OCI-LY1 (cell line): ENCODE measurements at regions not wholly inside any gene's neighbourhood (a gene's known extent, or its start where the extent isn't known, plus 50 kb on each side); places are given as distances from the start of the nearest gene placed in this dataset.

Source experiments
- H2AFZ ChIP-seq: fragments of 200-600 bp; sonication (generic), shearing (Covaris generic); 2 replicates; pipeline ENCODE4 v1.6.0; 2014; ENCODE audit warnings: antibody characterized with exemption, mild to moderate bottlenecking, low read length
- H3F3A ChIP-seq: fragments of 200-600 bp; sonication (generic), shearing (Covaris generic); 2 replicates; pipeline ENCODE4 v1.6.0; 2014; ENCODE audit warnings: mild to moderate bottlenecking, antibody characterized with exemption, low read length, moderate library complexity; ENCODE audit not compliant: insufficient read depth
- H3K27ac ChIP-seq: fragments of 200-600 bp; sonication (generic); 2 replicates; pipeline ENCODE4 v1.5.1; 2014; ENCODE audit warnings: low read length, mixed run types, mild to moderate bottlenecking, low read depth; ENCODE audit not compliant: poor library complexity, severe bottlenecking
- H3K27me3 ChIP-seq: fragments of 200-600 bp; sonication (generic); 2 replicates; pipeline ENCODE4 v1.6.0; 2014; ENCODE audit warnings: antibody characterized with exemption, mild to moderate bottlenecking, low read length, moderate library complexity; ENCODE audit not compliant: insufficient read depth
- H3K36me3 ChIP-seq: fragments of 200-600 bp; sonication (generic); 2 replicates; pipeline ENCODE4 v1.6.1; 2014; ENCODE audit warnings: mild to moderate bottlenecking, antibody characterized with exemption, low read length, moderate library complexity, mixed read lengths; ENCODE audit not compliant: insufficient read depth
- H3K4me1 ChIP-seq: fragments of 200-600 bp; sonication (generic); 2 replicates; pipeline ENCODE4 v1.5.1; 2014; ENCODE audit warnings: mild to moderate bottlenecking, low read length, moderate library complexity; ENCODE audit not compliant: insufficient read depth, severe bottlenecking
- H3K4me2 ChIP-seq: fragments of 200-600 bp; sonication (generic), shearing (Covaris generic); 2 replicates; pipeline ENCODE4 v1.6.1; 2014; ENCODE audit warnings: low read length
- H3K4me3 ChIP-seq: fragments of 200-600 bp; sonication (generic); 2 replicates; pipeline ENCODE4 v1.5.1; 2014; ENCODE audit warnings: low read length, low read depth, mild to moderate bottlenecking, mixed read lengths; ENCODE audit not compliant: poor library complexity, severe bottlenecking
- H3K79me2 ChIP-seq: fragments of 200-600 bp; shearing (Covaris generic); 2 replicates; pipeline ENCODE4 v1.6.1; 2016; ENCODE audit warnings: mixed run types, low read length, mixed read lengths; ENCODE audit not compliant: insufficient read depth
- H3K9ac ChIP-seq: fragments of 200-600 bp; sonication (generic), shearing (Covaris generic); 2 replicates; pipeline ENCODE4 v1.6.1; 2014; ENCODE audit warnings: mild to moderate bottlenecking, low read length, mixed read lengths
- H3K9me2 ChIP-seq: fragments of 200-600 bp; sonication (generic), shearing (Covaris generic); 2 replicates; pipeline ENCODE4 v1.6.1; 2014; ENCODE audit warnings: low read depth, mild to moderate bottlenecking, low read length, mixed read lengths
- H3K9me3 ChIP-seq: fragments of 200-600 bp; shearing (Covaris generic); 2 replicates; pipeline ENCODE4 v1.6.1; 2014; ENCODE audit warnings: low read length, mixed read lengths
- H4K20me1 ChIP-seq: fragments of 200-600 bp; sonication (generic), shearing (Covaris generic); 2 replicates; pipeline ENCODE4 v1.6.0; 2016; ENCODE audit warnings: mild to moderate bottlenecking, low read length; ENCODE audit not compliant: insufficient read depth
- CTCF ChIP-seq: fragments of 200-600 bp; sonication (generic), shearing (Covaris generic); IDR thresholded peaks from 2 replicates; pipeline ENCODE4 v1.5.1; 2017; ENCODE audit warnings: mild to moderate bottlenecking, antibody characterized with exemption, low read length, moderate library complexity, mixed read lengths
- EZH2 ChIP-seq: fragments of 200-600 bp; sonication (generic), shearing (Covaris generic); IDR thresholded peaks from 2 replicates; pipeline ENCODE4 v1.8.0; 2017; ENCODE audit warnings: borderline replicate concordance, mixed run types, mild to moderate bottlenecking, antibody characterized with exemption, low read length, moderate library complexity, mixed read lengths

GRCh38 chr7:18212308-18212707 lies 184.7 kb upstream of the PRPS1L1 start:
- no peaks in the 10 kb centered on the region for H3K36me3 ChIP-seq
- no peak overlapping the region for H3K4me3 ChIP-seq
- H3F3A ChIP-seq, result no peaks in the 10 kb centered on the region
- no peak overlapping the region for H2AFZ ChIP-seq
- H3K79me2 ChIP-seq, result no peaks in the 10 kb centered on the region
- no peaks in the 10 kb centered on the region for H3K9me2 ChIP-seq
- no peak overlapping the region for H3K27ac ChIP-seq
- TF ChIP-seq EZH2 (no peak), CTCF (no peak)
- H3K4me1 ChIP-seq, result no peaks in the 10 kb centered on the region
- H3K4me2 ChIP-seq, result no peak overlapping the region
- H4K20me1 ChIP-seq, result no peaks in the 10 kb centered on the region
- H3K9ac ChIP-seq, result no peak overlapping the region
- H3K27me3 ChIP-seq, result no peaks in the 10 kb centered on the region
- no peaks in the 10 kb centered on the region for H3K9me3 ChIP-seq

- Histone ChIP-seq H3F3A (no peaks in the 10 kb centered on the region), H4K20me1 (no peaks in the 10 kb centered on the region), H3K4me1 (no peaks in the 10 kb centered on the region), H3K27me3 (no peaks in the 10 kb centered on the region), H3K9me2 (no peaks in the 10 kb centered on the region), H3K4me3 (no peak overlapping the region), H3K4me2 (no peak overlapping the region), H3K36me3 (no peaks in the 10 kb centered on the region), H3K27ac (no peak overlapping the region), H2AFZ (no peak overlapping the region), H3K9me3 (no peaks in the 10 kb centered on the region), H3K79me2 (no peaks in the 10 kb centered on the region), H3K9ac (no peak overlapping the region)
- TF ChIP-seq EZH2 (no peak), CTCF (no peak)
Measured at GRCh38 chr7:18212758-18213157, 185.1 kb upstream of the PRPS1L1 start.

- no peaks in the 10 kb centered on the region for H3K9me2 ChIP-seq
- H3K27ac ChIP-seq, result no peak overlapping the region
- H3K4me2 ChIP-seq, result no peak overlapping the region
- no peak overlapping the region for H3K4me3 ChIP-seq
- no peaks in the 10 kb centered on the region for H3K4me1 ChIP-seq
- no peaks in the 10 kb centered on the region for H3K9me3 ChIP-seq
- H3K36me3 ChIP-seq, result no peaks in the 10 kb centered on the region
- H3K27me3 ChIP-seq, result no peaks in the 10 kb centered on the region
- no peaks in the 10 kb centered on the region for H4K20me1 ChIP-seq
- no peaks in the 10 kb centered on the region for H3F3A ChIP-seq
- no peaks in the 10 kb centered on the region for H3K79me2 ChIP-seq
- TF ChIP-seq CTCF (no peak), EZH2 (no peak)
- H2AFZ ChIP-seq, result no peak overlapping the region
- no peak overlapping the region for H3K9ac ChIP-seq
Measured at GRCh38 chr7:18213652-18214051, 186.0 kb upstream of the PRPS1L1 start.
